HepG2 (cell line): ENCODE measurements at regions not wholly inside any gene's neighbourhood (a gene's known extent, or its start where the extent isn't known, plus 50 kb on each side); places are given as distances from the start of the nearest gene placed in this dataset.

Experiments used
- ARHGAP35 ChIP-seq: sonication (generic); formaldehyde crosslinking; IDR thresholded peaks from 2 replicates; pipeline ENCODE4 v1.9.0; 2022; ENCODE audit warnings: mild to moderate bottlenecking, inconsistent platforms, moderate library complexity, missing genetic modification reagents, borderline replicate concordance
- ATF1 ChIP-seq: IDR thresholded peaks from 2 replicates; pipeline ENCODE4 v1.6.1; 2016; ENCODE audit warnings: mild to moderate bottlenecking, control low read depth
- CENPX ChIP-seq: sonication (generic); formaldehyde crosslinking; IDR thresholded peaks from 2 replicates; pipeline ENCODE4 v1.9.0; 2021; ENCODE audit warnings: mild to moderate bottlenecking, missing genetic modification reagents, moderate library complexity
- EED ChIP-seq: sonication (generic); formaldehyde crosslinking; IDR thresholded peaks from 2 replicates; pipeline ENCODE4 v1.5.0; 2020; ENCODE audit warnings: mild to moderate bottlenecking, missing genetic modification reagents
- HINFP ChIP-seq: sonication (generic); formaldehyde crosslinking; IDR thresholded peaks from 2 replicates; pipeline ENCODE4 v1.4.0; 2020; ENCODE audit warnings: low read depth, mild to moderate bottlenecking, missing genetic modification reagents
- HNRNPK ChIP-seq: fragments of 200-400 bp; formaldehyde crosslinking; IDR thresholded peaks from 2 replicates; pipeline ENCODE4 v1.6.1; 2018; ENCODE audit warnings: low read length, low read depth, moderate library complexity, mild to moderate bottlenecking; ENCODE audit not compliant: poor library complexity, severe bottlenecking
- ISL2 ChIP-seq: sonication (generic); formaldehyde crosslinking; IDR thresholded peaks from 2 replicates; pipeline ENCODE4 v1.5.0; 2020; ENCODE audit warnings: missing genetic modification reagents
- MED13 ChIP-seq: sonication (generic); formaldehyde crosslinking; IDR thresholded peaks from 2 replicates; pipeline ENCODE4 v1.5.0; 2020; ENCODE audit warnings: missing genetic modification reagents
- PLRG1 ChIP-seq: fragments of 450-650 bp; conservative IDR thresholded peaks from 2 replicates; pipeline ENCODE4 v1.6.1; 2016
- RNF219 ChIP-seq: sonication (generic); formaldehyde crosslinking; IDR thresholded peaks from 2 replicates; pipeline ENCODE4 v1.5.0; 2020; ENCODE audit warnings: mild to moderate bottlenecking, missing genetic modification reagents
- TEAD2 ChIP-seq: sonication (generic); formaldehyde crosslinking; IDR thresholded peaks from 2 replicates; pipeline ENCODE4 v1.9.0; 2021; ENCODE audit warnings: missing genetic modification reagents
- ZBTB40 ChIP-seq, 2 experiments: fragments of 450-650 bp in 1 of 2; sonication (generic) in 1 of 2; formaldehyde crosslinking in 1 of 2; IDR thresholded peaks; 2 replicates each; pipeline versions ENCODE4 v1.6.1 to v1.8.0; 2016 to 2022; ENCODE audit warnings: antibody characterized with exemption in 1 of 2, mild to moderate bottlenecking in 1 of 2, missing genetic modification reagents in 1 of 2
- ZBTB8A ChIP-seq: sonication (generic); formaldehyde crosslinking; IDR thresholded peaks from 2 replicates; pipeline ENCODE4 v1.4.0; 2020; ENCODE audit warnings: mild to moderate bottlenecking, low read depth, missing genetic modification reagents, borderline replicate concordance
- ZNF335 ChIP-seq: sonication (generic); formaldehyde crosslinking; IDR thresholded peaks from 2 replicates; pipeline ENCODE4 v1.4.0; 2020; ENCODE audit warnings: missing genetic modification reagents
- ZNF670 ChIP-seq: sonication (generic); formaldehyde crosslinking; IDR thresholded peaks from 2 replicates; pipeline ENCODE4 v1.8.0; 2022; ENCODE audit warnings: mild to moderate bottlenecking, missing genetic modification reagents, borderline replicate concordance
- ZSCAN29 ChIP-seq: sonication (generic); formaldehyde crosslinking; conservative IDR thresholded peaks from 2 replicates; pipeline ENCODE4 v1.4.0; 2020; ENCODE audit warnings: mild to moderate bottlenecking, missing genetic modification reagents
- ZZZ3 ChIP-seq: sonication (generic); formaldehyde crosslinking; IDR thresholded peaks from 2 replicates; pipeline ENCODE4 v1.4.0; 2020; ENCODE audit warnings: missing genetic modification reagents, mild to moderate bottlenecking, borderline replicate concordance

GRCh38 chr11:14583252-14584034 lies 60.2 kb upstream of the PDE3B start (continued):
- TF ChIP-seq ZZZ3 (CRISPR knock-in tag): no peak
- no peak for TF ChIP-seq CENPX (CRISPR knock-in tag)
- TF ChIP-seq HINFP (CRISPR knock-in tag): no peak
- TF ChIP-seq ATF1 (CRISPR knock-in tag): no peak
- TF ChIP-seq ZBTB40 (IDR thresholded peaks at IDR 0.05): no peak
- TF ChIP-seq ZBTB40 (CRISPR knock-in tag; IDR thresholded peaks at IDR 0.05): no peak
- TF ChIP-seq ZBTB8A (CRISPR knock-in tag): no peak
- no peak for TF ChIP-seq TEAD2 (CRISPR knock-in tag)
- TF ChIP-seq ISL2 (CRISPR knock-in tag): peak; percentile 50; the same call in 1 of the 2 replicates
- TF ChIP-seq EED (CRISPR knock-in tag): no peak
- TF ChIP-seq ZSCAN29 (CRISPR knock-in tag): no peak
- TF ChIP-seq PLRG1: no peak
- no peak for TF ChIP-seq RNF219 (CRISPR knock-in tag)
- TF ChIP-seq ARHGAP35: no peak
- TF ChIP-seq ZNF670: no peak
- TF ChIP-seq HNRNPK: no peak
- no peak for TF ChIP-seq ZNF335 (CRISPR knock-in tag)
- TF ChIP-seq MED13: no peak
